ENCODE measurements at regions not wholly inside any gene's neighbourhood (a gene's known extent, or its start where the extent isn't known, plus 50 kb on each side); places are given as distances from the start of the nearest gene placed in this dataset.
"Not testable (repeated sequence)": the region's sequence is repeated elsewhere in the genome, so short reads cannot be mapped to it uniquely, and the experiment has no call there.

- no peak for DNase-seq (ENCODE audit: insufficient read length, low spot score)
- no peak for TF ChIP-seq POLR2A (IDR thresholded peaks at IDR 0.05; ENCODE audit: low read depth, low read length)
- FAIRE-seq = no peak
Measured at GRCh38 chr4:181860157-181860556, 383.0 kb upstream of the TENM3 start.

GRCh38 chr4:181860668-181861067 is 382.5 kb upstream of the TENM3 start:
- no peak for TF ChIP-seq POLR2A (IDR thresholded peaks at IDR 0.05; ENCODE audit: low read depth, low read length)
- DNase-seq (ENCODE audit: insufficient read length, low spot score) (no peak), FAIRE-seq (no peak)

GRCh38 chr4:181863856-181864255 is 379.3 kb upstream of the TENM3 start:
- no peak for TF ChIP-seq POLR2A (IDR thresholded peaks at IDR 0.05; ENCODE audit: low read depth, low read length)
- no peak for FAIRE-seq

GRCh38 chr4:181870326-181870725 is 372.9 kb upstream of the TENM3 start:
- FAIRE-seq (no peak), DNase-seq (ENCODE audit: insufficient read length, low spot score) (no peak)
- TF ChIP-seq POLR2A (IDR thresholded peaks at IDR 0.05; ENCODE audit: low read depth, low read length) = no peak

More at GRCh38 chr4:181863856-181864255, 379.3 kb upstream of the TENM3 start:
- DNase-seq (ENCODE audit: insufficient read length, low spot score) = no peak

- no peak for TF ChIP-seq POLR2A (IDR thresholded peaks at IDR 0.05; ENCODE audit: low read depth, low read length)
Measured at GRCh38 chr4:181874602-181875001, 368.6 kb upstream of the TENM3 start.

GRCh38 chr4:181877329-181877848 is 365.8 kb upstream of the TENM3 start:
- TF ChIP-seq POLR2A (IDR thresholded peaks at IDR 0.05; ENCODE audit: low read depth, low read length) = no peak
- no peak for DNase-seq (ENCODE audit: insufficient read length, low spot score)
- FAIRE-seq = no peak

More at GRCh38 chr4:181874602-181875001, 368.6 kb upstream of the TENM3 start:
- DNase-seq (ENCODE audit: insufficient read length, low spot score) (no peak), FAIRE-seq (no peak)

- DNase-seq (ENCODE audit: insufficient read length, low spot score) (no peak), FAIRE-seq (no peak)
- TF ChIP-seq POLR2A (IDR thresholded peaks at IDR 0.05; ENCODE audit: low read depth, low read length) = no peak
Measured at GRCh38 chr4:181890031-181890430, 353.2 kb upstream of the TENM3 start.

GRCh38 chr4:181890911-181891310 is 352.3 kb upstream of the TENM3 start:
- TF ChIP-seq POLR2A (IDR thresholded peaks at IDR 0.05; ENCODE audit: low read depth, low read length) = no peak
- DNase-seq (ENCODE audit: insufficient read length, low spot score) (no peak), FAIRE-seq (no peak)

GRCh38 chr4:181896614-181897013 is 346.6 kb upstream of the TENM3 start:
- no peak for TF ChIP-seq POLR2A (IDR thresholded peaks at IDR 0.05; ENCODE audit: low read depth, low read length)
- FAIRE-seq (no peak), DNase-seq (ENCODE audit: insufficient read length, low spot score) (no peak)

GRCh38 chr4:181897935-181898334 is 345.3 kb upstream of the TENM3 start:
- no peak for TF ChIP-seq POLR2A (IDR thresholded peaks at IDR 0.05; ENCODE audit: low read depth, low read length)
- DNase-seq (ENCODE audit: insufficient read length, low spot score) (no peak), FAIRE-seq (no peak)

GRCh38 chr4:181902404-181902803 is 340.8 kb upstream of the TENM3 start:
- DNase-seq (ENCODE audit: insufficient read length, low spot score); FAIRE-seq: not testable (repeated sequence)

- DNase-seq (ENCODE audit: insufficient read length, low spot score) (no peak), FAIRE-seq (no peak)
Measured at GRCh38 chr4:181905708-181906107, 337.5 kb upstream of the TENM3 start.

GRCh38 chr4:181908168-181908567 is 335.0 kb upstream of the TENM3 start:
- DNase-seq (ENCODE audit: insufficient read length, low spot score) = no peak
- TF ChIP-seq POLR2A (IDR thresholded peaks at IDR 0.05; ENCODE audit: low read depth, low read length) = no peak
- no peak for FAIRE-seq

More at GRCh38 chr4:181905708-181906107, 337.5 kb upstream of the TENM3 start:
- no peak for TF ChIP-seq POLR2A (IDR thresholded peaks at IDR 0.05; ENCODE audit: low read depth, low read length)

- no peak for FAIRE-seq
- TF ChIP-seq POLR2A (IDR thresholded peaks at IDR 0.05; ENCODE audit: low read depth, low read length) = no peak
- DNase-seq (ENCODE audit: insufficient read length, low spot score) = no peak
Measured at GRCh38 chr4:181909368-181909767, 333.8 kb upstream of the TENM3 start.

- FAIRE-seq (no peak), DNase-seq (ENCODE audit: insufficient read length, low spot score) (no peak)
- no peak for TF ChIP-seq POLR2A (IDR thresholded peaks at IDR 0.05; ENCODE audit: low read depth, low read length)
Measured at GRCh38 chr4:181911420-181911819, 331.8 kb upstream of the TENM3 start.

- DNase-seq (ENCODE audit: insufficient read length, low spot score) (no peak), FAIRE-seq (no peak)
- no peak for TF ChIP-seq POLR2A (IDR thresholded peaks at IDR 0.05; ENCODE audit: low read depth, low read length)
Measured at GRCh38 chr4:181933471-181933870, 309.7 kb upstream of the TENM3 start.
